ENCODE measurements at regions not wholly inside any gene's neighbourhood (a gene's known extent, or its start where the extent isn't known, plus 50 kb on each side); places are given as distances from the start of the nearest gene placed in this dataset.

GRCh38 chr4:176864238-176864637 lies 71.5 kb upstream of the VEGFC start:
- no peak for DNase-seq (ENCODE audit: low read depth)
- TF ChIP-seq CTCF (IDR thresholded peaks at IDR 0.05; ENCODE audit: low read depth, low read length, missing control alignments): no peak
- H3K4me3 ChIP-seq (ENCODE audit: low read depth, low read length): no peak overlapping the region

- no peak for DNase-seq (ENCODE audit: low read depth)
- H3K4me3 ChIP-seq (ENCODE audit: low read depth, low read length): no peak overlapping the region
- TF ChIP-seq CTCF (IDR thresholded peaks at IDR 0.05; ENCODE audit: low read depth, low read length, missing control alignments): no peak
Observed at GRCh38 chr4:176868676-176869075, 76.0 kb upstream of the VEGFC start.

GRCh38 chr4:176872461-176872860 lies 79.7 kb upstream of the VEGFC start:
- no peak for TF ChIP-seq CTCF (IDR thresholded peaks at IDR 0.05; ENCODE audit: low read depth, low read length, missing control alignments)
- no peak overlapping the region for H3K4me3 ChIP-seq (ENCODE audit: low read depth, low read length)
- DNase-seq (ENCODE audit: low read depth): no peak

- TF ChIP-seq CTCF (IDR thresholded peaks at IDR 0.05; ENCODE audit: low read depth, low read length, missing control alignments): no peak
- H3K4me3 ChIP-seq (ENCODE audit: low read depth, low read length): no peak overlapping the region
- DNase-seq (ENCODE audit: low read depth): no peak
Observed at GRCh38 chr4:176874721-176875445, 82.2 kb upstream of the VEGFC start.

- TF ChIP-seq CTCF (IDR thresholded peaks at IDR 0.05; ENCODE audit: low read depth, low read length, missing control alignments): no peak
- H3K4me3 ChIP-seq (ENCODE audit: low read depth, low read length): no peak overlapping the region
- no peak for DNase-seq (ENCODE audit: low read depth)
Observed at GRCh38 chr4:176875446-176875930, 82.8 kb upstream of the VEGFC start.

GRCh38 chr4:176879380-176880116 lies 86.8 kb upstream of the VEGFC start:
- no peak for TF ChIP-seq CTCF (IDR thresholded peaks at IDR 0.05; ENCODE audit: low read depth, low read length, missing control alignments)
- no peak overlapping the region for H3K4me3 ChIP-seq (ENCODE audit: low read depth, low read length)
- DNase-seq (ENCODE audit: low read depth): no peak
